SK-N-SH treated with all-trans-retinoic acid at 6 μM for 48 hours (cell line): ENCODE measurements at regions not wholly inside any gene's neighbourhood (a gene's known extent, or its start where the extent isn't known, plus 50 kb on each side); places are given as distances from the start of the nearest gene placed in this dataset.

Source experiments
- ATAC-seq: fragments of 200-7000 bp; cut with Tn5 transposase; 3 replicates; pipeline ENCODE4 v1.9.1; 2020; ENCODE audit warnings: mild to moderate bottlenecking, moderate library complexity
- ARNTL ChIP-seq: fragments of 450-650 bp; formaldehyde crosslinking; IDR thresholded peaks from 2 replicates; pipeline ENCODE4 v1.5.0; 2020; ENCODE audit warnings: low read depth, mild to moderate bottlenecking, moderate library complexity, borderline replicate concordance
- BACH2 ChIP-seq: fragments of 250-450 bp; sonication (Bioruptor Pico); IDR thresholded peaks from 2 replicates; pipeline ENCODE4 v1.9.0; 2021; ENCODE audit warnings: mild to moderate bottlenecking, borderline replicate concordance
- CSDC2 ChIP-seq: fragments of 250-450 bp; sonication (Bioruptor Pico); IDR thresholded peaks from 2 replicates; pipeline ENCODE4 v1.5.0; 2020; ENCODE audit warnings: mild to moderate bottlenecking, moderate library complexity
- ESRRG ChIP-seq: fragments of 250-450 bp; sonication (Bioruptor Pico); IDR thresholded peaks from 2 replicates; pipeline ENCODE4 v1.6.1; 2021; ENCODE audit warnings: mild to moderate bottlenecking
- GLIS3 ChIP-seq: fragments of 250-450 bp; sonication (Bioruptor Pico); IDR thresholded peaks from 2 replicates; pipeline ENCODE4 v1.5.0; 2020; ENCODE audit warnings: mild to moderate bottlenecking, moderate library complexity
- ISL1 ChIP-seq: fragments of 250-450 bp; sonication (Bioruptor Pico); IDR thresholded peaks from 2 replicates; pipeline ENCODE4 v2.1.2; 2022; ENCODE audit warnings: mild to moderate bottlenecking, moderate library complexity
- OSR1 ChIP-seq: fragments of 250-450 bp; sonication (Bioruptor Pico); IDR thresholded peaks from 2 replicates; pipeline ENCODE4 v1.8.0; 2022; ENCODE audit warnings: moderate library complexity, mild to moderate bottlenecking, inconsistent platforms
- PPARA ChIP-seq: fragments of 250-450 bp; sonication (Bioruptor Pico); IDR thresholded peaks from 2 replicates; pipeline ENCODE4 v1.5.0; 2020; ENCODE audit warnings: mild to moderate bottlenecking, borderline replicate concordance
- RARB ChIP-seq: fragments of 250-450 bp; sonication (Bioruptor Pico); IDR thresholded peaks from 2 replicates; pipeline ENCODE4 v1.8.0; 2021; ENCODE audit warnings: mild to moderate bottlenecking, moderate library complexity
- SNAI2 ChIP-seq: fragments of 250-450 bp; sonication (Bioruptor Pico); IDR thresholded peaks from 2 replicates; pipeline ENCODE4 v1.5.0; 2020; ENCODE audit warnings: mild to moderate bottlenecking, moderate library complexity
- TCF4 ChIP-seq: fragments of 250-450 bp; sonication (Bioruptor Pico); IDR thresholded peaks from 2 replicates; pipeline ENCODE4 v1.8.0; 2021; ENCODE audit warnings: mild to moderate bottlenecking, moderate library complexity, borderline replicate concordance
- TOX ChIP-seq: fragments of 250-450 bp; sonication (Bioruptor Pico); IDR thresholded peaks from 2 replicates; pipeline ENCODE4 v1.8.0; 2021; ENCODE audit warnings: mild to moderate bottlenecking, moderate library complexity, borderline replicate concordance
- ZC3H10 ChIP-seq: fragments of 250-450 bp; sonication (Bioruptor Pico); IDR thresholded peaks from 2 replicates; pipeline ENCODE4 v1.5.1; 2021; ENCODE audit warnings: mild to moderate bottlenecking, moderate library complexity
- ZFP3 ChIP-seq: fragments of 250-450 bp; sonication (Bioruptor Pico); IDR thresholded peaks from 2 replicates; pipeline ENCODE4 v1.5.0; 2020; ENCODE audit warnings: mild to moderate bottlenecking, moderate library complexity
- ZFP30 ChIP-seq: fragments of 450-650 bp; formaldehyde crosslinking; IDR thresholded peaks from 2 replicates; pipeline ENCODE4 v1.5.0; 2022; ENCODE audit warnings: mild to moderate bottlenecking, moderate library complexity
- ZNF565 ChIP-seq: fragments of 450-650 bp; formaldehyde crosslinking; conservative IDR thresholded peaks from 2 replicates; pipeline ENCODE4 v1.5.0; 2020; ENCODE audit warnings: low read depth, mild to moderate bottlenecking, moderate library complexity
- ZNF70 ChIP-seq: fragments of 450-650 bp; formaldehyde crosslinking; IDR thresholded peaks from 2 replicates; pipeline ENCODE4 v1.5.0; 2020; ENCODE audit warnings: mild to moderate bottlenecking, moderate library complexity
- ZNF8 ChIP-seq: fragments of 450-650 bp; formaldehyde crosslinking; IDR thresholded peaks from 2 replicates; pipeline ENCODE4 v1.5.0; 2020; ENCODE audit warnings: mild to moderate bottlenecking, moderate library complexity
- TF ChIP-seq, protein P1 (sequence below): fragments of 250-450 bp; sonication (Bioruptor Pico); IDR thresholded peaks from 2 replicates; pipeline ENCODE4 v1.5.1; 2021; ENCODE audit warnings: mild to moderate bottlenecking, moderate library complexity
- TF ChIP-seq, protein P2 (sequence below): fragments of 250-450 bp; sonication (Bioruptor Pico); IDR thresholded peaks from 2 replicates; pipeline ENCODE4 v1.5.0; 2020; ENCODE audit warnings: mild to moderate bottlenecking, moderate library complexity
- TF ChIP-seq, protein P3 (sequence below): fragments of 250-450 bp; sonication (Bioruptor Pico); IDR thresholded peaks from 2 replicates; pipeline ENCODE4 v1.5.1; 2020; ENCODE audit warnings: low read depth, mild to moderate bottlenecking, moderate library complexity
- TF ChIP-seq, protein P4 (sequence below): fragments of 250-450 bp; sonication (Bioruptor Pico); IDR thresholded peaks from 2 replicates; pipeline ENCODE4 v1.8.0; 2020; ENCODE audit warnings: mild to moderate bottlenecking, moderate library complexity, borderline replicate concordance

DNA sequence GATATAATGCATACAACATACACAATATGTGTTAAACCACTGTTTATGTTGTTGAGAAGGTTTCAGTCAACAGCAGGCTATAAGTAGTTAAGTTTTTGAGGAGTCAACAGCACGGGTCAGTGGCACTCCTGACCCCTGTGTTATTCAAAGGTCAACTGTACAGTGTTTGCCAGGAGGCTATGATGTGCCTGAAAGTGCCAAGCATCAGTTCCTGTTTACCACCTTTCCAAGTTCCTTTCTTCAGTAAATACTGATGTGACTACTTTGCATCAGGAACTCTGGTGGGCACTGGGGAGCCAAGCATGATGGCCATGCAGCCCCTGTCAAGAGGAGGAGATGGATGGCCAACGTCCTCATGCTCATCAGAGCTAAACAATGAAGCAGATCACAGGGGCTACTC lies 224.4 kb upstream of the EXOC2 start:
- TF ChIP-seq ISL1 (CRISPR knock-in tag) = no peak
- TF ChIP-seq ESRRG = no peak
- no peak for TF ChIP-seq CSDC2
- no peak for TF ChIP-seq ARNTL (CRISPR knock-in tag)
- TF ChIP-seq GLIS3 (CRISPR knock-in tag) = no peak
- TF ChIP-seq ZC3H10 = no peak
- no peak for TF ChIP-seq TCF4 (CRISPR knock-in tag)
- no peak for TF ChIP-seq ZNF8 (CRISPR knock-in tag)
- TF ChIP-seq PPARA = no peak
- no peak for TF ChIP-seq ZNF565 (CRISPR knock-in tag)
- TF ChIP-seq, protein P1, sequence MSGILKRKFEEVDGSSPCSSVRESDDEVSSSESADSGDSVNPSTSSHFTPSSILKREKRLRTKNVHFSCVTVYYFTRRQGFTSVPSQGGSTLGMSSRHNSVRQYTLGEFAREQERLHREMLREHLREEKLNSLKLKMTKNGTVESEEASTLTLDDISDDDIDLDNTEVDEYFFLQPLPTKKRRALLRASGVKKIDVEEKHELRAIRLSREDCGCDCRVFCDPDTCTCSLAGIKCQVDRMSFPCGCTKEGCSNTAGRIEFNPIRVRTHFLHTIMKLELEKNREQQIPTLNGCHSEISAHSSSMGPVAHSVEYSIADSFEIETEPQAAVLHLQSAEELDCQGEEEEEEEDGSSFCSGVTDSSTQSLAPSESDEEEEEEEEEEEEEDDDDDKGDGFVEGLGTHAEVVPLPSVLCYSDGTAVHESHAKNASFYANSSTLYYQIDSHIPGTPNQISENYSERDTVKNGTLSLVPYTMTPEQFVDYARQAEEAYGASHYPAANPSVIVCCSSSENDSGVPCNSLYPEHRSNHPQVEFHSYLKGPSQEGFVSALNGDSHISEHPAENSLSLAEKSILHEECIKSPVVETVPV (CRISPR knock-in tag) = no peak
- no peak for TF ChIP-seq ZFP3 (CRISPR knock-in tag)
- no peak for TF ChIP-seq TOX
- no peak for TF ChIP-seq RARB (CRISPR knock-in tag)
- TF ChIP-seq OSR1 (CRISPR knock-in tag) = no peak
- no peak for TF ChIP-seq SNAI2 (CRISPR knock-in tag)
- TF ChIP-seq, protein P2, sequence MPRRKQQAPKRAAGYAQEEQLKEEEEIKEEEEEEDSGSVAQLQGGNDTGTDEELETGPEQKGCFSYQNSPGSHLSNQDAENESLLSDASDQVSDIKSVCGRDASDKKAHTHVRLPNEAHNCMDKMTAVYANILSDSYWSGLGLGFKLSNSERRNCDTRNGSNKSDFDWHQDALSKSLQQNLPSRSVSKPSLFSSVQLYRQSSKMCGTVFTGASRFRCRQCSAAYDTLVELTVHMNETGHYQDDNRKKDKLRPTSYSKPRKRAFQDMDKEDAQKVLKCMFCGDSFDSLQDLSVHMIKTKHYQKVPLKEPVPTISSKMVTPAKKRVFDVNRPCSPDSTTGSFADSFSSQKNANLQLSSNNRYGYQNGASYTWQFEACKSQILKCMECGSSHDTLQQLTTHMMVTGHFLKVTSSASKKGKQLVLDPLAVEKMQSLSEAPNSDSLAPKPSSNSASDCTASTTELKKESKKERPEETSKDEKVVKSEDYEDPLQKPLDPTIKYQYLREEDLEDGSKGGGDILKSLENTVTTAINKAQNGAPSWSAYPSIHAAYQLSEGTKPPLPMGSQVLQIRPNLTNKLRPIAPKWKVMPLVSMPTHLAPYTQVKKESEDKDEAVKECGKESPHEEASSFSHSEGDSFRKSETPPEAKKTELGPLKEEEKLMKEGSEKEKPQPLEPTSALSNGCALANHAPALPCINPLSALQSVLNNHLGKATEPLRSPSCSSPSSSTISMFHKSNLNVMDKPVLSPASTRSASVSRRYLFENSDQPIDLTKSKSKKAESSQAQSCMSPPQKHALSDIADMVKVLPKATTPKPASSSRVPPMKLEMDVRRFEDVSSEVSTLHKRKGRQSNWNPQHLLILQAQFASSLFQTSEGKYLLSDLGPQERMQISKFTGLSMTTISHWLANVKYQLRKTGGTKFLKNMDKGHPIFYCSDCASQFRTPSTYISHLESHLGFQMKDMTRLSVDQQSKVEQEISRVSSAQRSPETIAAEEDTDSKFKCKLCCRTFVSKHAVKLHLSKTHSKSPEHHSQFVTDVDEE (CRISPR knock-in tag) = no peak
- no peak for TF ChIP-seq ZNF70 (CRISPR knock-in tag)
- TF ChIP-seq, protein P3, sequence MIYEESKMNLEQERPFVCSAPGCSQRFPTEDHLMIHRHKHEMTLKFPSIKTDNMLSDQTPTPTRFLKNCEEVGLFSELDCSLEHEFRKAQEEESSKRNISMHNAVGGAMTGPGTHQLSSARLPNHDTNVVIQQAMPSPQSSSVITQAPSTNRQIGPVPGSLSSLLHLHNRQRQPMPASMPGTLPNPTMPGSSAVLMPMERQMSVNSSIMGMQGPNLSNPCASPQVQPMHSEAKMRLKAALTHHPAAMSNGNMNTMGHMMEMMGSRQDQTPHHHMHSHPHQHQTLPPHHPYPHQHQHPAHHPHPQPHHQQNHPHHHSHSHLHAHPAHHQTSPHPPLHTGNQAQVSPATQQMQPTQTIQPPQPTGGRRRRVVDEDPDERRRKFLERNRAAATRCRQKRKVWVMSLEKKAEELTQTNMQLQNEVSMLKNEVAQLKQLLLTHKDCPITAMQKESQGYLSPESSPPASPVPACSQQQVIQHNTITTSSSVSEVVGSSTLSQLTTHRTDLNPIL (CRISPR knock-in tag) = no peak
- ATAC-seq = no peak

DNA sequence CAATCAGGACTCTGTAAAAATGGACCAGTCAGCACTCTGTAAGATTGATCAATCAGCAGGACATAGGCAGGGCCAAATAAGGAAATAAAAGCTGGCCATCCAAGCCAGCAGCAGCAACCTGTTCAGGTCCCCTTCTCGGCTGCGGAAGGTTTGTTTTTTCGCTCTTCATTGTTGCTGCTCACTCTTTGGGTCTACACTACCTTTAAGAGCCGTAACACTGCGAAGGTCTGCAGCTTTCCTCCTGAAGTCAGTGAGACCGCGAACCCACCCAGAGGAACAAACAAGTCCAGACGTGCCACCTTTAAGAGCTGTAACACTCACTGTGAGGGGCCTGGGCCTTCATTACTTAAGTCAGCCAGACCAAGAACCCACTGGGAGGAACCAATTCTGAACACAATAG lies 223.2 kb upstream of the EXOC2 start:
- no peak for ATAC-seq
- TF ChIP-seq, protein P4, sequence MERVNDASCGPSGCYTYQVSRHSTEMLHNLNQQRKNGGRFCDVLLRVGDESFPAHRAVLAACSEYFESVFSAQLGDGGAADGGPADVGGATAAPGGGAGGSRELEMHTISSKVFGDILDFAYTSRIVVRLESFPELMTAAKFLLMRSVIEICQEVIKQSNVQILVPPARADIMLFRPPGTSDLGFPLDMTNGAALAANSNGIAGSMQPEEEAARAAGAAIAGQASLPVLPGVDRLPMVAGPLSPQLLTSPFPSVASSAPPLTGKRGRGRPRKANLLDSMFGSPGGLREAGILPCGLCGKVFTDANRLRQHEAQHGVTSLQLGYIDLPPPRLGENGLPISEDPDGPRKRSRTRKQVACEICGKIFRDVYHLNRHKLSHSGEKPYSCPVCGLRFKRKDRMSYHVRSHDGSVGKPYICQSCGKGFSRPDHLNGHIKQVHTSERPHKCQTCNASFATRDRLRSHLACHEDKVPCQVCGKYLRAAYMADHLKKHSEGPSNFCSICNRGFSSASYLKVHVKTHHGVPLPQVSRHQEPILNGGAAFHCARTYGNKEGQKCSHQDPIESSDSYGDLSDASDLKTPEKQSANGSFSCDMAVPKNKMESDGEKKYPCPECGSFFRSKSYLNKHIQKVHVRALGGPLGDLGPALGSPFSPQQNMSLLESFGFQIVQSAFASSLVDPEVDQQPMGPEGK (CRISPR knock-in tag) = no peak
- no peak for TF ChIP-seq ZFP30 (CRISPR knock-in tag)
- TF ChIP-seq PPARA = no peak
- TF ChIP-seq ZFP3 (CRISPR knock-in tag) = no peak
- no peak for TF ChIP-seq CSDC2
- no peak for TF ChIP-seq ZNF8 (CRISPR knock-in tag)

DNA sequence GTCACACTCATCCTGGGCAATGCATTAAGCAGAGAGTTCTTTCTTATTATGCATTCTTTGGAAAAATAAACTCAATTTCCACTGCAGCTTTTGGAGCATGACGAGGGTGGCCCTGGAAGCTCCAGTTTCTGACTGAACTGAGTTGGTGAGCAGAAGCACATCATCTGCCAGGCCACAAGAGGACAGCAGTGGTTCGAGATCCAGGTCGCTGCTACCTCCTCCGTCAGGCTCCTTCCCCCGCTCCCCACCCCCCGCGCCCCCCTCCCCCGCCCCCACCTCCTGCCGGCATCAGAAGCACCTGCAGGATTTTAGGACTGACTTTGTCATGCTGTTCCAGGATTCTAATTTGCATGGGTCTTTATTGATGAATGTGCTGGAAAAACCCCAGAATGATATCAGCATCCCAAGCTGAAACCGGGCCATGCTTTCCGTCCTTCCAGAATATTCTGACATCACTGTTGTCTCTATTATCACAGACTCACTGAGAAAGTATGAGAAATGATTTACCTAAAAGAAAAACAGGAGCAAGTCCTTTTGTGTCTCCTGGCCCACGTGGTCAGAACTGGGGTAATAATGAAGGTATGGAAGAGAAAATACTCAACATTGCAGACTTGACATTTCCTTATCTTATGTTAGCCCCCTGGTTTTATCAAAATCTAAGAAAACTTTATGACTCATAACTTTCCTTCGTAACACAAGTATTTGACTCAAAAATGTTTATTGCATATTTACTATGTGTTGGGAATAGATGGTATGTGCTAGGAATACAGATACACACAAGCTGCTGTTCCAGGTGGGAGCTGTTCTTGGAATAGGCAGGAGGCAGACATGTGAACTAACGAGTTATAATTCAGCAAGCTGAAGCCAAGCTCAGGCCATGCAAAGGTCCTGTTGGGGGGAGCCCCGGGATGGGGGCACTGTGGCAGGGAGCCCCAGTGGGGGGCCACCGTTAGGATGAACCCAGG lies 220.2 kb upstream of the EXOC2 start:
- TF ChIP-seq ZNF565 (CRISPR knock-in tag) (no peak), ISL1 (CRISPR knock-in tag) (no peak)
- ATAC-seq = no peak; the same call in 2 of the 3 replicates

DNA sequence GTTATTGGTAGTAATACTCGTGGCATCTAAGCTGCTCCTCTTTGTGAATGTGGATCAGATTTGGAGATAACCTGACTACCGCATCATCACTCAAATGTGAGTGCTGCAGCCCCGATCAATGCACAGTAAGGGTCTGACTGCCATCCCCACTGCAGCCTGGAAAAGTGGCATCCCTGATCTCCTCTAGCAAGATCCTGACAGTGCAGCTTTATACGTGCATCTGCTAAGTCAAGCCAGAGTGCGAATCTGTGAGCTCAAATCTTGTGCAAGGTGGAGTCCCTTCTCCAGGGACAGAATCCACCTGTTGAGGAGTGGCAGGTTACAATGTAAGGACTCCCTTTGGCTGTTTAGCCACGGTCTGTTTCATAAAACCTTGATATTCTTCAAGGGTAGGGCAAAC lies 215.0 kb upstream of the EXOC2 start:
- no peak for TF ChIP-seq ISL1 (CRISPR knock-in tag)
- no peak for TF ChIP-seq ZNF8 (CRISPR knock-in tag)
- no peak for TF ChIP-seq OSR1 (CRISPR knock-in tag)
- no peak for TF ChIP-seq ARNTL (CRISPR knock-in tag)
- TF ChIP-seq RARB (CRISPR knock-in tag) = no peak
- TF ChIP-seq GLIS3 (CRISPR knock-in tag) = no peak
- TF ChIP-seq, protein P3 (CRISPR knock-in tag) = no peak
- no peak for TF ChIP-seq ZFP30 (CRISPR knock-in tag)
- TF ChIP-seq TOX = no peak
- no peak for TF ChIP-seq ZC3H10
- TF ChIP-seq, protein P4 (CRISPR knock-in tag) = no peak
- no peak for TF ChIP-seq ZNF70 (CRISPR knock-in tag)
- TF ChIP-seq BACH2 = no peak
- ATAC-seq = no peak
